HCT116 (cell line): ENCODE measurements at regions not wholly inside any gene's neighbourhood (a gene's known extent, or its start where the extent isn't known, plus 50 kb on each side); places are given as distances from the start of the nearest gene placed in this dataset.

Experiments used
- ATAC-seq: fragments of 200-7000 bp; cut with Tn5 transposase; 2 replicates; pipeline ENCODE4 v1.9.1; 2020; ENCODE audit warnings: mild to moderate bottlenecking, moderate library complexity
- BruUV-seq: library from RNA; stranded (reverse); fragments of 400-500 nt; replicated peaks from 2 replicates; lab custom pipeline; 2021; lab: Mats Ljungman, UMichigan
- CTCF ChIA-PET: fragments of 300-600 bp; sonication (Branson Sonifier 250); formaldehyde crosslinking; loops from one replicate; lab custom pipeline; 2021; ENCODE audit warnings: antibody characterized with exemption; lab: Charles Lee
- POLR2A ChIA-PET: fragments of 300-600, 350-600 bp; sonication (Branson Sonifier 250); formaldehyde crosslinking; loops from one replicate; lab custom pipeline; 2021; ENCODE audit warnings: antibody characterized with exemption; lab: Charles Lee
- RAD21 ChIA-PET, 2 experiments: fragments of 300-600 bp; sonication (Branson Sonifier 250); formaldehyde crosslinking; loops; one replicate each; lab custom pipeline; 2023; ENCODE audit warnings: low total read pairs in 2 of 2; ENCODE audit not compliant: uncharacterized antibody in 2 of 2, unreplicated experiment in 2 of 2, low non-redundant PET in 1 of 2; lab: Charles Lee
- DNase-seq: peaks from one replicate; pipeline ENCODE4 v3.0.0-alpha.2; 2010; ENCODE audit warnings: low read depth, low spot score
- H2AFZ ChIP-seq: fragments of 200-600 bp; shearing (Covaris generic), sonication (generic); 2 replicates; pipeline ENCODE4 v1.6.1; 2017; ENCODE audit warnings: low read depth, mixed run types, mixed read lengths, antibody characterized with exemption, low read length; ENCODE audit not compliant: poor library complexity, severe bottlenecking
- H3K27ac ChIP-seq: 2 replicates; pipeline ENCODE4 v1.5.1; 2012; ENCODE audit warnings: low read depth, low read length
- H3K27me3 ChIP-seq: fragments of 200-600 bp; sonication (generic); 2 replicates; pipeline ENCODE4 v1.6.1; 2016; ENCODE audit warnings: mixed run types, low read length, mixed read lengths; ENCODE audit not compliant: insufficient read depth
- H3K36me3 ChIP-seq, 2 experiments: fragments of 200-500 bp in 1 of 2; fragments of 200-600 bp in 1 of 2; sonication (Bioruptor generic) in 1 of 2; sonication (generic) in 1 of 2; 2 replicates each; pipeline versions ENCODE4 v1.5.1 to v1.6.1; 2014 to 2016; ENCODE audit warnings: low read length in 2 of 2, inconsistent platforms in 1 of 2, mixed read lengths in 1 of 2, mixed run types in 1 of 2; ENCODE audit not compliant: insufficient read depth in 2 of 2, control insufficient read depth in 1 of 2
- H3K4me1 ChIP-seq, 2 experiments: fragments of 200-600 bp in 1 of 2; sonication (generic) in 1 of 2; 2 replicates each; pipeline versions ENCODE4 v1.5.1 to v1.6.1; 2012 to 2017; ENCODE audit warnings: low read length in 2 of 2, inconsistent platforms in 1 of 2, mild to moderate bottlenecking in 1 of 2, mixed read lengths in 1 of 2, mixed run types in 1 of 2, moderate library complexity in 1 of 2; ENCODE audit not compliant: insufficient read depth in 2 of 2, control insufficient read depth in 1 of 2
- H3K4me2 ChIP-seq: fragments of 200-600 bp; sonication (generic); 2 replicates; pipeline ENCODE4 v1.6.1; 2017; ENCODE audit warnings: mixed run types, low read length, mixed read lengths
- H3K4me3 ChIP-seq, 2 experiments: fragments of 200-600 bp in 1 of 2; sonication (generic) in 1 of 2; replicated peaks in 1 of 2; 2 replicates each; pipeline ENCODE4 v1.5.1; 2011 to 2016; ENCODE audit warnings: low read length in 2 of 2, control low read depth in 1 of 2, low read depth in 1 of 2, mild to moderate bottlenecking in 1 of 2, mixed read lengths in 1 of 2, mixed run types in 1 of 2
- H3K79me2 ChIP-seq: fragments of 200-600 bp; sonication (generic); 2 replicates; pipeline ENCODE4 v1.6.1; 2017; ENCODE audit warnings: mild to moderate bottlenecking, mixed run types, low read length, moderate library complexity, mixed read lengths; ENCODE audit not compliant: insufficient read depth
- H3K9ac ChIP-seq: fragments of 200-600 bp; sonication (generic); 2 replicates; pipeline ENCODE4 v1.6.1; 2016; ENCODE audit warnings: low read length, mixed read lengths
- H3K9me2 ChIP-seq: fragments of 200-600 bp; sonication (generic), shearing (Covaris generic); 2 replicates; pipeline ENCODE4 v1.6.1; 2017; ENCODE audit warnings: mixed run types, mild to moderate bottlenecking, moderate library complexity; ENCODE audit not compliant: insufficient read depth
- H3K9me3 ChIP-seq, 2 experiments: fragments of 200-500 bp in 1 of 2; fragments of 200-600 bp in 1 of 2; sonication (Bioruptor generic) in 1 of 2; sonication (generic) in 1 of 2; 2 replicates each; pipeline ENCODE4 v1.6.1; 2014 to 2017; ENCODE audit warnings: low read length in 2 of 2, mixed read lengths in 2 of 2, inconsistent platforms in 1 of 2, low read depth in 1 of 2, mild to moderate bottlenecking in 1 of 2, mixed run types in 1 of 2, moderate library complexity in 1 of 2; ENCODE audit not compliant: control insufficient read depth in 1 of 2, insufficient read depth in 1 of 2
- H4K20me1 ChIP-seq: fragments of 200-600 bp; sonication (generic), shearing (Covaris generic); 2 replicates; pipeline ENCODE4 v1.6.1; 2017; ENCODE audit warnings: mixed run types, mild to moderate bottlenecking, moderate library complexity; ENCODE audit not compliant: insufficient read depth
- ATF3 ChIP-seq: IDR thresholded peaks from 2 replicates; pipeline ENCODE4 v1.6.1; 2012
- CTCF ChIP-seq, 3 experiments: fragments of 200-600 bp in 1 of 3; sonication (generic) in 1 of 3; IDR thresholded peaks in 2 of 3; conservative IDR thresholded peaks in 1 of 3; 2 replicates each; pipeline ENCODE4 v1.5.1; 2012 to 2017; ENCODE audit warnings: low read depth in 2 of 3, low read length in 2 of 3, antibody characterized with exemption in 1 of 3, borderline replicate concordance in 1 of 3, control low read depth in 1 of 3, mild to moderate bottlenecking in 1 of 3, mixed read lengths in 1 of 3, mixed run types in 1 of 3, moderate library complexity in 1 of 3; ENCODE audit not compliant: insufficient read depth in 1 of 3
- EGR1 ChIP-seq: IDR thresholded peaks from 2 replicates; pipeline ENCODE4 v1.6.1; 2012; ENCODE audit warnings: low read depth
- JUND ChIP-seq: IDR thresholded peaks from 2 replicates; pipeline ENCODE4 v1.6.1; 2012
- MAX ChIP-seq: IDR thresholded peaks from 2 replicates; pipeline ENCODE4 v1.6.1; 2012
- POLR2A ChIP-seq: IDR thresholded peaks from 2 replicates; pipeline ENCODE4 v1.7.0; 2011; ENCODE audit warnings: borderline replicate concordance; ENCODE audit not compliant: insufficient read depth, insufficient read length; ENCODE audit errors: extremely low read depth
- POLR2AphosphoS5 ChIP-seq: IDR thresholded peaks from 2 replicates; pipeline ENCODE4 v1.6.1; 2011; ENCODE audit warnings: mild to moderate bottlenecking, low read depth, low read length, moderate library complexity
- SIN3A ChIP-seq: IDR thresholded peaks from 2 replicates; pipeline ENCODE4 v1.6.1; 2012; ENCODE audit warnings: low read depth
- SRF ChIP-seq: IDR thresholded peaks from 2 replicates; pipeline ENCODE4 v1.6.1; 2012; ENCODE audit warnings: low read depth
- TCF7L2 ChIP-seq: IDR thresholded peaks from 2 replicates; pipeline ENCODE4 v1.7.0; 2011; ENCODE audit warnings: borderline replicate concordance, inconsistent platforms; ENCODE audit not compliant: insufficient read depth, insufficient read length; ENCODE audit errors: extremely low read depth
- YY1 ChIP-seq: IDR thresholded peaks from 2 replicates; pipeline ENCODE4 v1.6.1; 2011; ENCODE audit warnings: low read length, low read depth, moderate library complexity, mild to moderate bottlenecking; ENCODE audit not compliant: insufficient replicate concordance; ENCODE audit errors: extremely low read depth
- ZNF274 ChIP-seq: fragments of 200-500 bp; sonication (Bioruptor generic); IDR thresholded peaks from 2 replicates; pipeline ENCODE4 v1.6.1; 2014; ENCODE audit warnings: mild to moderate bottlenecking, low read depth, low read length, inconsistent platforms
- intact Hi-C: fragments of 100-400 bp; cut with micrococcal nuclease; formaldehyde crosslinking; loops from 2 replicates; pipeline ENCODE4 v1.10.0; 2022

GRCh38 chr3:73709712-73710111 lies 85.0 kb upstream of the PDZRN3 start:
- H3K36me3 ChIP-seq: no peaks in the 10 kb centered on the region
- no peaks in the 10 kb centered on the region for H3K4me1 ChIP-seq
- H3K27me3 ChIP-seq: no peaks in the 10 kb centered on the region
- no peak overlapping the region for H3K9ac ChIP-seq
- H3K27ac ChIP-seq: no peak overlapping the region
- CTCF ChIA-PET: no interaction called here
- BruUV-seq: no TSS peak
- POLR2A ChIA-PET: no interaction called here
- H3K9me2 ChIP-seq: no peaks in the 10 kb centered on the region
- H3K79me2 ChIP-seq: no peaks in the 10 kb centered on the region
- H3K4me3 ChIP-seq: no peak overlapping the region
- intact Hi-C loops: no loop called here
- peaks cover 0 to 6% of the 10 kb centered on the region in 2 experiments; a peak in 1 of 4 replicates for H3K9me3 ChIP-seq
- ATAC-seq (no peak), DNase-seq (no peak)
- H4K20me1 ChIP-seq: no peaks in the 10 kb centered on the region
- H2AFZ ChIP-seq: no peak overlapping the region
- RAD21 ChIA-PET: no interaction called here
- H3K4me2 ChIP-seq: no peak overlapping the region
- TF ChIP-seq ATF3 (no peak), EGR1 (no peak), TCF7L2 (no peak), MAX (no peak), JUND (no peak), CTCF (IDR thresholded peaks at IDR 0.05 in 2 of 3, conservative IDR thresholded peaks at IDR 0.05 in 1 of 3; ENCODE audit: borderline replicate concordance in 1 of 3, insufficient read depth in 1 of 3, low read depth in 2 of 3, low read length in 2 of 3) (no peak), SIN3A (no peak), ZNF274 (no peak), SRF (no peak), YY1 (no peak), POLR2AphosphoS5 (no peak), POLR2A (no peak)
